HG02798 (cell line): ENCODE measurements at regions not wholly inside any gene's neighbourhood (a gene's known extent, or its start where the extent isn't known, plus 50 kb on each side); places are given as distances from the start of the nearest gene placed in this dataset.
A peak's percentile ranks its signal among the peaks of the same experiment; 100 is the strongest.

Source experiments
- ATAC-seq: cut with Tn5 transposase; IDR thresholded peaks from one replicate; pipeline ENCODE4 v1.9.1; 2021; ENCODE audit warnings: mild to moderate bottlenecking; ENCODE audit not compliant: unreplicated experiment, poor library complexity

GRCh38 chr4:66653937-66654336, 891.4 kb downstream of the CENPC start:
- no peak for ATAC-seq

DNA sequence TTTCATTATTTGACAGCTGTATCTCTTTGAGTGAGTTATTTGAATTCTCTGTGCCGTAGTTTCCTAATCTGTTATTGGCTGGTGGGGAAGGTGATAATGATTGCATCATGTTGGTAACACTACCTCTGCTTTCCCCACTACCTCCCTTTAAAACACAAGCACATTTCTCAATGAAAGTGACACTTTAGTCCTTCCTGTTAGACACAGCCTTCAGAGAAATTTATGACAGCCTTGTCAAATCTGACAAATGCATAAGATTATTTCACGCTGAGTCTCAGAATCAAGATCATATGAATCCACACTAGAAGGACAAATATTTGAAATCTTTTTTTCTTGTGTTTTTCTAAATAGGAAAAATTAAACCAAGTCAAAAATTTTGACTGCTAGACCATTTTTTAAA, 896.1 kb downstream of the CENPC start:
- ATAC-seq, result no peak

GRCh38 chr4:66647926-66648325, 897.4 kb downstream of the CENPC start:
- ATAC-seq, result no peak

DNA sequence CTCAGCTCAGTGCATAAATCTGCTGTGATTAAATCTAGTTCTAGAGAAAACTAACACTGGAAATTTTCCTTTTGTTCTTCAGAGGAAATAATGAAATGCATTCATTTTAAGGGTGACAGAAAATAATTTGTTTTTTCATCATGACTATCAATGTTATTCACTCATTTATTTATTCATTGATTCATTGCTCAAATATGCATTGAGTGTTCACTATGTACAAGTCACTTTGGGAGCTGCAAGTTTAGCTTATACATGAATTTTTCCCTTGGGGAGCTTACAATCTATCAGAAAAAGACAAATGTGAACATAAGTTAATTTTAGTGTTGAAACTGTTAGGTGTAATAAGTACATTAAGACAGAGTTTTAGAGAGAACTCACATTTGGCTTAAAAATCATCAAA, 897.8 kb downstream of the CENPC start:
- no peak for ATAC-seq

DNA sequence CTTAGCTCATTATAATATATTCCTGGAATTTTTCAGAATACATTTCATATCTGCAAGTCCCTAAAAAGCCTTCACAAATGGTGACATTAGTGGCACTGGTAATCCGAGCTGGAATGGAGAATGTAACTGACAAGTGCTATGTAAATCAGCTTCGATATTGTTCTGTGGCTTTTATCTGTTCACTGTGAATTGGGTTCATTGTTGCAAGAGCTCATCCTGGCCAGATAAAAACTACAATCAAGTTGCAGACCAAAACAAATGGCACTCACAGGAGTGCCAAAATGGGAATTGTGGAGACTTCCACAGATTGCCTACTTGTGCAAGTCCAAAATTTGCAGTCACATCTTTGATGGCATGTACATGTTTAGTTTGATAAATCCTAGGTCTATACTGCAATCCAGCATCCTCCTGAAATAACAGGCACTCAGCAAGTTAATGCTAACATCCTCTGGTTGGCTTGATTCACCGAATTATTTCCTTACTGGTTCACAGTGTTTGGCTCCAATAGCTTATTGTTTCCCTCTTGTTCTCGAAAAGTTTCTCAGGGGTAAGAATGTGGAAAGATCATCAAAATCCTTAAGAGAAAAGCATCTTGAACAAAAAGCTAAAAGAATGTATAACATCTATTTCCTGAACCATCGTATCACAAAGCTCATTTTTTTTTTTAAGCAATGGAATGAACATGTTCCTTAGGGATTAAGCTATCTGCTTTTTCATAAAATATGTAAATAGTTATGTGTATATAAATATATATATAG, 904.9 kb downstream of the CENPC start:
- ATAC-seq, result no peak

GRCh38 chr4:66639361-66639760, 905.9 kb downstream of the CENPC start:
- no peak for ATAC-seq

DNA sequence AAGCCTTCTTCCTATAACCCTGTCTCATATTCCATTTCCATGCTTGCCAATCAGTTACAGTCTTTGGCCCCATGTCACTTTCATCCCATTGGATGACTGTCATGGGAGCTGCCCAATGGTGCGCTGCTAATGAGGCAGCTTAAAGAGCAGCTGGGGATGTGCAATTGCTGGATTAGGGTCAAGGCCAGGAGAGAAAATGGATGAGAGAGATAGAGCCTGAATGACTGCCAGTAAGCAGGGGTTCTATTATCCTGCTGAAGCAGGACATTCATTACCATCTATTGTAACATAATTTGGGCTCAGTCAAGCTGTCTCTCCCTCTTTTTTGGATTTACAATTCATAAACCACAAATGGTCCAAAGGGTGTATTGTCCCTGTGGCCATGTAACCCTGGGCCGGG, 909.0 kb downstream of the CENPC start:
- no peak for ATAC-seq

DNA sequence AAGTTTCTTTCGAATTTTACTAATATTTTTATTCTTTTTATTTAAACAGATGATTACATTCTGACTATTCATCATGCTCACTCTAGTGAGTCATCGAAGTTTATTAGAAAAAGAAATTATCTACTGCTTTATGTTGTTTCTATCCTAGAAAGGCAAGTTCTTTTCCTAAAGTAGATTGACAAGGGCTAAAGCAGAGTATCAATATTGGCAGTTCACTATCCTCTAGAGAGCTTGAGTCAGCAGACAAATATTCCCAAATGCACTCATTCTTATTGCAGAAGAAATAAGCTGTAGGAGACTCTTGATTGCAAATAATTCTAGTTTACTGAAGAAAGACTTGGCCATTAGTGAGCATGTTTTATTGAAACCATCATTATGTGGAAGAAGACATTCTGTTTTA, 911.8 kb downstream of the CENPC start:
- ATAC-seq, result no peak

DNA sequence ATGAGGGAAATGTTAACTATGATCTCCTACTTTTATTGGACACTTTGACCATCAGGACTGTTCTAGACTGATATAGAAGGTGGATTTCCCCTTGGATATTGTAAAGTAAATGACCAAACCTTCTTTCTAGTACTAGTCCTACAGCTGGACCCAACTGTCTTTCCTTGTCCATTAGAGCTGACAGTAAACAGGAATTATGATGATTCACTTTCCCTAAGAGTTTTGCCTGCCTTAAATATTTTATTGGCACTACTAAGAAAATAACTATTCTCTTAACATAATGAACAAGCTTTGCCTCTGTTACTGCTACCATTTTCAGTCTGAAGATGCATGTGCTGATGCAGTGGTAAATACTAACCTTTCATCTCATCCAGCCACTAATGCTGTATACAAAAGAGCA, 915.4 kb downstream of the CENPC start:
- ATAC-seq, result no peak

GRCh38 chr4:66628146-66628545, 917.2 kb downstream of the CENPC start:
- no peak for ATAC-seq

DNA sequence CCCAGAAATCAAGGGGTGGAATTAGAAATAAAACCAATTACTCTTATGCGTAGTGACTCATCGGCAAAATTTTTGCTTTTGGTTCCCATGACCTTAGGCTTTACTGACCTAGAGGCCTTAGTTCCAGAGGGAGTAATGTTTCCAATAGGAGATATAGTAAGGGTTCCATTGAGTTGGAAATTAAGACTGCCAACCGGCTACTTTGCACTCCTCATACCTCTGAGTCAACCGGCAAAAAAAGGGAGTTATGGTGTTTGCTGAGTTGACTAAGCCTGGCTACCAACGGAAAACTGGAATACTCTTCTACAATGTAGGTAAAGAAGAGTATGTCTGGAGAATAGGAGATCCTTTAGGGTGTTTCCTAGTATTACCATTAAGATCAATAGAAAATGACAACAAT, 919.8 kb downstream of the CENPC start:
- ATAC-seq, result no peak

DNA sequence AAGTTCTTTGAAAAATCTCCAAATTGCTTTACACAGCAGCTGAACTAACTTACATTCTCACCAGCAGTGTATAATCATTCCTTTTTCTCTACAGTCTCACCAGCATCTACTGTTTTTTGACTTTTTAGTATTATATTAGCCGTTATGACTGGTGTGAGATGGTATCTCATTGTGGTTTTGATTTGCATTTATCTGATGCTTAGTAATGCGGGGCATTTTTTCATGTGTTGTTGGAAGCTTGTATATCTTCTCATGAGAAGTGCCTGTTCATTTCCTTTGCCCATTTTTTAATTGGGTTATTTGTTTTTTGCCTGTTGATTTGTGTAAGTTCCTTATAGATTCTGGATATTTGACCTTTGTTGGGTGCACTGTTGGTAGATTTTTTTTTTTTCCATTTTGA, 931.7 kb downstream of the CENPC start:
- ATAC-seq, result no peak

GRCh38 chr4:66609014-66609413, 936.3 kb downstream of the CENPC start:
- ATAC-seq, result no peak

DNA sequence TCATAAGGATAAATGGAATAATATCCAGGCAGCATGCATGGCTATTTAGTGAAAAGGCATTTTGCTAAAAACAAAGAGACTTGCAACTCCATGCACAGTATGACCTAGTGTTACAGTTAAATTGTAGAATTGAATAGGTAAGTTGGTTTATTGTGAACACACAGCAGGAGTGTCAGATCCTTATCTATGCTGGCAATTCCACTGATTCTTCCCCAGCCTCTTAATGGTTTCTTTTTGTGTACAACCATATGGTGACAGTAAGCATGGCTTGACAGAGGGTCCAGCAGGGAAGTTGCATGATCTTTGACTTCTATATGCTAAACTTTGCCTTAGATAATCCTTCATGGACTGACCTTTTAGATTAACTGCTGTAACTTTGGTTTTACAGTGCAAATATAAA, 936.6 kb upstream of the EPHA5 start:
- no peak for ATAC-seq

DNA sequence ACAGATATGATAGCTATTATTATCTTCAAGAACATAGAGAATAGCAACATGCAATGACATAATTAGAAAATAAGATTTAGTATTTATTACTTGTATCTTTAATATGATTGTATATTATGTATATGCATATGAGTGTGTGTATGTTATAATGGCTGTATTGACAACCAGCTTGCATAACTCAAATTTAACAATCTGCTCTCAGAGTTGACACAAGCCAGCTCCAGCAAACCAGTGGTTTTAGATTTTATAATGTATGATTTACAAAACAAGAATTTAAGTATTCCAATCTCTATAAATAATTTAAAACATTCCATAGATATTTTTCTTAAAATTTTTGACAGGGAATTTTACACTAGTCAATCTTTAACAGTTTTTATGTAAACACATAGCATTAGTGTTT, 935.9 kb upstream of the EPHA5 start:
- ATAC-seq, result no peak

GRCh38 chr4:66604192-66604591, 933.9 kb upstream of the EPHA5 start:
- no peak for ATAC-seq

DNA sequence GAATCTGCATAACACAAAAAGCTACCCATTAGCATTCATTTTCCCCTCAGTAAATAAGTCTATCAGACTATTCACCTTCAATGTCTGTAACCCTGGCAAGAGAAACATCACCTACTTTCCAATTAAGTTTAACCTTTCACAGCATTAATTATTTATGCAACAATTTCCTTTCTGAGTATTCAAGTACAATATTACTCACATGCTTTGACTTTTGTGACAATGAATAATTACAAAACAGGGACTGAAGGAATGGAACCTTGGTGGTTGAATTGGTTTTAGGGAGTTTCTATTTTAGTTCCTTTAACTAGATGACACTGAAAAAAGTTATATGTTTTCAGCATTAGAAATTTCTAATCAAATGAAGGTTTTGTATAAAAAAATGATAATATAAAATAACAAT, 932.3 kb upstream of the EPHA5 start:
- no peak for ATAC-seq

- ATAC-seq, result no peak
These were observed 921.7 kb upstream of the EPHA5 start for GRCh38 chr4:66591968-66592367.

DNA sequence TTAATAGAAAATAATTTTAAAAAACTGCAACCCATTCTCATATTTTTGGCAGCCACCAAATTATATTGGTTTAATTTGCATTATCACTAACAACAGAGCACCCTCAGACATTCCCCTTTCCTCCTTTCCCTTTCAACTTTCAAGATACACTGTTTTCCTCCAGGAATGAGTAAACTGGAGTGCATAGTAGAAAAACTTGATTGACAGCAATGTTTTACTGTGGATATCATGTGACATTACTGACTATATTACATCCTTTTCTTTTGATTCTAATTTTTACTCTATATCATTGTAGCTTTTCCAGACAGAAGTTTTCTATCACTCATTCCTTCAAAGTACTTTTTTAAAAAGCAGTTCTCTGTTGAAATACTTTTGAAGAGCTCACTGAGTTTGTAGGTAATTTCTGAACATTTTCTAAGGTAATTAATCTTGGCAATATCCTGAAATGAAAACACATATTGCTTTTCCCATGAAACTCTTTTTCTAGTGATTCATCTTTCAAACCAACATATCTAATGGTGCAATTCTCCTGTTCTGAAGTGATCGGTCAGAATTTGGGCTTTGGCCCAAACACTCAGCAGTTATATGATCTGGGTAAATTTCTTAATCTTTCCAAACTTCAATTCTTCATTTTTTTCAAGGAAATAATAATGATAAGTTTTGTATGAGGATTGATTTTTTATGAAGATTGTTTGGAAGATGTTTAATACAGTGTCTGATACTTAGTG, 920.4 kb upstream of the EPHA5 start:
- ATAC-seq, result no peak

DNA sequence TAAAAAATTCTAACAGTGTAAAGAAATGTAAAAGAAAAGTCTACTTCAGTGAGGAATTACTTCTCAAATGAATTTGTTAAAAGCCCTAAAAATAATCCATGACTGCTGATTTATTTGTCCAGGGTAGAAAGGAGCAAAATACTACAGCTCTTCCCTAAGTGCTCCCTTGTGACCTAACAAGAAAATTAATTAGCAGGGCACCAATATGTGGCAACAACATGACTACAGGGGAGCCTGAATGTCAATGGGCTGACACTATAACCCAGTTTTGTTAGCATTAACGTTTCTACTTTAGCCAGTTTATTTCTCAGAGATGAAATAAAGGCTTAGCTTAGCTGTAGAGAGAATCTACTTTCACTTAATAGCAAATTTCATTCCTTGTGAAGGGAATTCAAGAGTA, 918.9 kb upstream of the EPHA5 start:
- no peak for ATAC-seq

- peak; percentile 49 for ATAC-seq
These were observed 915.5 kb upstream of the EPHA5 start for GRCh38 chr4:66585767-66586166.

- ATAC-seq, result no peak
These were observed 907.6 kb upstream of the EPHA5 start for GRCh38 chr4:66577922-66578321.
